Amygdala (tissue), 56 donors: ENCODE measurements at regions not wholly inside any gene's neighbourhood (a gene's known extent, or its start where the extent isn't known, plus 50 kb on each side); places are given as distances from the start of the nearest gene placed in this dataset.

Experiments
- DNase-seq, 56 donors: peaks; one replicate each; lab custom pipeline; 2025; lab: John Stamatoyannopoulos, UW

- no peak for DNase-seq
These were observed 65.2 kb upstream of the ITPRID1 start for GRCh38 chr7:31448649-31449048.

GRCh38 chr7:31455844-31456243 is 58.0 kb upstream of the ITPRID1 start:
- no peak for DNase-seq

- no peak for DNase-seq
These were observed 57.1 kb upstream of the ITPRID1 start for GRCh38 chr7:31456646-31457368.

GRCh38 chr7:31457551-31457950 is 56.3 kb upstream of the ITPRID1 start:
- DNase-seq, result no peak

GRCh38 chr7:31458203-31458602 is 55.7 kb upstream of the ITPRID1 start:
- no peak for DNase-seq

- DNase-seq, result no peak
These were observed 51.3 kb upstream of the ITPRID1 start for GRCh38 chr7:31462636-31463035.
